ENCODE measurements at regions not wholly inside any gene's neighbourhood (a gene's known extent, or its start where the extent isn't known, plus 50 kb on each side); places are given as distances from the start of the nearest gene placed in this dataset.

DNA sequence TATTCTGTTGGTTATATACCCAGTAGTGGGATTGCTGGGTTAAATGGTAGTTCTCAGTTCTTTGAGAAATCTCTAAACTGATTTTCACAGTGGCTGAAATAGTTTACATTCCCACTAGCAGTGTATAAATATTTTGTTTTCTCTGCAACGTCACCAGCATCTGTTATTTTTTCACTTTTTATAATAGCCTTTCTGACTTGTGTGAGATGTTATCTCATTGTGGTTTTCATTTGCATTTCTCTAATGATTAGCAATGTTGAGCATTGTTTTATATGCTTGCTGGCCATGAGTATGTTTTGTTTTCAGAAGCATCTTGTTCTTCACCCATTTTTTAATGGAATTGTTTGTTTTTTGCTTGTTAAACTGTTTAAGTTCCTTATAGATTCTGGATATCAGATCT lies 612.7 kb upstream of the SGO1 start (continued):
- no peak for TF ChIP-seq NR3C1 (IDR thresholded peaks at IDR 0.05)
- no peak for TF ChIP-seq ZFP36 (IDR thresholded peaks at IDR 0.05; ENCODE audit: borderline replicate concordance, partially characterized antibody)
- no peak for TF ChIP-seq CBX2 (IDR thresholded peaks at IDR 0.05; ENCODE audit: borderline replicate concordance, low read depth)

DNA sequence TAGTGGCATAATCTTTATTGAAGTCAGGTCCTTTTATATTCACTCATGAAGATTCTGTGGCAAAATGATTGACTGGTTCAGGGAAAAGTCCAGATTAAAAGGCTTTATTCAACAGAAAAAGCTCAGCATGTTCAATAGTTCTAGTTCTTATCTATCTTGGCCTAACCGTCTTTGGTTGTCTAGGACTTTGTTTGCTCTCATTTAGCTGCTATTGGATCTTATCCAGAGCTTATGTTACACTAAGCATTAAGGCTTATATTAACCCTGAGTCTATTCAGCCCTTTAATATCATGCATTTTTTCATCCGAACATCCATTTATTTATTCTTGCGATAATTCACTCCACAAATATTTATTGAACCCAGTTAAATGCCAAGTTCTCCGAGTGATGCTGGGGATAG lies 601.0 kb upstream of the SGO1 start:
- DNase-seq (ENCODE audit: low read depth in 1 of 2, low spot score in 1 of 2) = no peak
- 5% methylated on average over 4 of the region's 4 CpGs for WGBS (ENCODE audit: missing lambda C conversion rate)
- H3K27ac ChIP-seq = no peak overlapping the region
- CTCF ChIA-PET = no interaction called here
- H3K4me2 ChIP-seq = no peak overlapping the region
- no peak for ATAC-seq
- H3K4me3 ChIP-seq = no peak overlapping the region
- no peaks in the 10 kb centered on the region for H3K9me3 ChIP-seq
- TF ChIP-seq, protein P1, sequence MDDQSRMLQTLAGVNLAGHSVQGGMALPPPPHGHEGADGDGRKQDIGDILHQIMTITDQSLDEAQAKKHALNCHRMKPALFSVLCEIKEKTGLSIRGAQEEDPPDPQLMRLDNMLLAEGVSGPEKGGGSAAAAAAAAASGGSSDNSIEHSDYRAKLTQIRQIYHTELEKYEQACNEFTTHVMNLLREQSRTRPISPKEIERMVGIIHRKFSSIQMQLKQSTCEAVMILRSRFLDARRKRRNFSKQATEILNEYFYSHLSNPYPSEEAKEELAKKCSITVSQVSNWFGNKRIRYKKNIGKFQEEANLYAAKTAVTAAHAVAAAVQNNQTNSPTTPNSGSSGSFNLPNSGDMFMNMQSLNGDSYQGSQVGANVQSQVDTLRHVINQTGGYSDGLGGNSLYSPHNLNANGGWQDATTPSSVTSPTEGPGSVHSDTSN (IDR thresholded peaks at IDR 0.05) = no peak
- TF ChIP-seq HEYL (CRISPR knock-in tag; IDR thresholded peaks at IDR 0.05) (no peak), SMC3 (IDR thresholded peaks at IDR 0.05) (no peak), MAFK (IDR thresholded peaks at IDR 0.05; ENCODE audit: partially characterized antibody) (no peak), EHF (CRISPR knock-in tag; IDR thresholded peaks at IDR 0.05) (no peak), CEBPB (IDR thresholded peaks at IDR 0.05) (no peak), MAZ (IDR thresholded peaks at IDR 0.05; ENCODE audit: borderline replicate concordance, low read depth, low read length) (no peak), HDAC2 (IDR thresholded peaks at IDR 0.05) (no peak), HOXA7 (CRISPR knock-in tag; IDR thresholded peaks at IDR 0.05) (no peak), KDM1A (IDR thresholded peaks at IDR 0.05; ENCODE audit: low read depth) (no peak), NR3C1 (IDR thresholded peaks at IDR 0.05) (no peak), TFCP2L1 (CRISPR knock-in tag; IDR thresholded peaks at IDR 0.05) (no peak), CBX2 (IDR thresholded peaks at IDR 0.05; ENCODE audit: borderline replicate concordance, low read depth) (no peak), CHD4 (IDR thresholded peaks at IDR 0.05; ENCODE audit: borderline replicate concordance) (no peak), CBX8 (IDR thresholded peaks at IDR 0.05) (no peak)
- TF ChIP-seq, protein P2, sequence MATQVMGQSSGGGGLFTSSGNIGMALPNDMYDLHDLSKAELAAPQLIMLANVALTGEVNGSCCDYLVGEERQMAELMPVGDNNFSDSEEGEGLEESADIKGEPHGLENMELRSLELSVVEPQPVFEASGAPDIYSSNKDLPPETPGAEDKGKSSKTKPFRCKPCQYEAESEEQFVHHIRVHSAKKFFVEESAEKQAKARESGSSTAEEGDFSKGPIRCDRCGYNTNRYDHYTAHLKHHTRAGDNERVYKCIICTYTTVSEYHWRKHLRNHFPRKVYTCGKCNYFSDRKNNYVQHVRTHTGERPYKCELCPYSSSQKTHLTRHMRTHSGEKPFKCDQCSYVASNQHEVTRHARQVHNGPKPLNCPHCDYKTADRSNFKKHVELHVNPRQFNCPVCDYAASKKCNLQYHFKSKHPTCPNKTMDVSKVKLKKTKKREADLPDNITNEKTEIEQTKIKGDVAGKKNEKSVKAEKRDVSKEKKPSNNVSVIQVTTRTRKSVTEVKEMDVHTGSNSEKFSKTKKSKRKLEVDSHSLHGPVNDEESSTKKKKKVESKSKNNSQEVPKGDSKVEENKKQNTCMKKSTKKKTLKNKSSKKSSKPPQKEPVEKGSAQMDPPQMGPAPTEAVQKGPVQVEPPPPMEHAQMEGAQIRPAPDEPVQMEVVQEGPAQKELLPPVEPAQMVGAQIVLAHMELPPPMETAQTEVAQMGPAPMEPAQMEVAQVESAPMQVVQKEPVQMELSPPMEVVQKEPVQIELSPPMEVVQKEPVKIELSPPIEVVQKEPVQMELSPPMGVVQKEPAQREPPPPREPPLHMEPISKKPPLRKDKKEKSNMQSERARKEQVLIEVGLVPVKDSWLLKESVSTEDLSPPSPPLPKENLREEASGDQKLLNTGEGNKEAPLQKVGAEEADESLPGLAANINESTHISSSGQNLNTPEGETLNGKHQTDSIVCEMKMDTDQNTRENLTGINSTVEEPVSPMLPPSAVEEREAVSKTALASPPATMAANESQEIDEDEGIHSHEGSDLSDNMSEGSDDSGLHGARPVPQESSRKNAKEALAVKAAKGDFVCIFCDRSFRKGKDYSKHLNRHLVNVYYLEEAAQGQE (IDR thresholded peaks at IDR 0.05) = no peak
- TF ChIP-seq, protein P3, sequence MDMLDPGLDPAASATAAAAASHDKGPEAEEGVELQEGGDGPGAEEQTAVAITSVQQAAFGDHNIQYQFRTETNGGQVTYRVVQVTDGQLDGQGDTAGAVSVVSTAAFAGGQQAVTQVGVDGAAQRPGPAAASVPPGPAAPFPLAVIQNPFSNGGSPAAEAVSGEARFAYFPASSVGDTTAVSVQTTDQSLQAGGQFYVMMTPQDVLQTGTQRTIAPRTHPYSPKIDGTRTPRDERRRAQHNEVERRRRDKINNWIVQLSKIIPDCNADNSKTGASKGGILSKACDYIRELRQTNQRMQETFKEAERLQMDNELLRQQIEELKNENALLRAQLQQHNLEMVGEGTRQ (IDR thresholded peaks at IDR 0.05) = no peak
- TF ChIP-seq, protein P4, sequence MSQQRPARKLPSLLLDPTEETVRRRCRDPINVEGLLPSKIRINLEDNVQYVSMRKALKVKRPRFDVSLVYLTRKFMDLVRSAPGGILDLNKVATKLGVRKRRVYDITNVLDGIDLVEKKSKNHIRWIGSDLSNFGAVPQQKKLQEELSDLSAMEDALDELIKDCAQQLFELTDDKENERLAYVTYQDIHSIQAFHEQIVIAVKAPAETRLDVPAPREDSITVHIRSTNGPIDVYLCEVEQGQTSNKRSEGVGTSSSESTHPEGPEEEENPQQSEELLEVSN (IDR thresholded peaks at IDR 0.05; ENCODE audit: borderline replicate concordance, low read depth) = no peak
- TF ChIP-seq, protein P5, sequence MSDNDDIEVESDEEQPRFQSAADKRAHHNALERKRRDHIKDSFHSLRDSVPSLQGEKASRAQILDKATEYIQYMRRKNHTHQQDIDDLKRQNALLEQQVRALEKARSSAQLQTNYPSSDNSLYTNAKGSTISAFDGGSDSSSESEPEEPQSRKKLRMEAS (IDR thresholded peaks at IDR 0.05) = no peak
- FAIRE-seq = no peak
- POLR2A ChIA-PET = no interaction called here
- H3K4me1 ChIP-seq = no peaks in the 10 kb centered on the region

DNA sequence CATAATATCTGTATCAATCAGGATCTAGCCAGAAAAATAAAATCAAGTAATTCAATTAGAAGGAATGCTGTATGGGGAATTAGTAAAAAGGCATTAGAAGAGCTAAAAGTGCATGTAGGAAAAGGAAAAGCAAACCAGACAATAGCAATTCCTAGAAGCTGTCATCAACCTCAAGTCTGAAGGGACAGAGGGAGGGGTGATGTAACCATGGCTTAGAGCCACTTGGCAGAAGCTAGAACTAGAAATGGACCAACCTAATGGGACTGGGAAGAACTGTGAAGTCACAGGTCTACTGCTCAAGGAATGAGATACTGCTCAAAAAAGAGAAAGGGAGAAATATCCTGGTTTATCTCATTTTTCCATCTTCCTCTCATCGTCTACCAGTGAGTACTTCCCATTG lies 590.7 kb upstream of the SGO1 start:
- Histone ChIP-seq H3K4me2 (no peak overlapping the region), H3K4me1 (no peaks in the 10 kb centered on the region), H3K4me3 (no peak overlapping the region), H3K9me3 (peaks cover 2% of the 10 kb centered on the region; the same call in 1 of the 3 replicates), H3K27ac (no peak overlapping the region)
- FAIRE-seq (no peak), DNase-seq (ENCODE audit: low read depth in 1 of 2, low spot score in 1 of 2) (no peak), ATAC-seq (no peak)
- ChIA-PET POLR2A (no interaction called here), CTCF (no interaction called here)
- TF ChIP-seq ESRRA (IDR thresholded peaks at IDR 0.05; ENCODE audit: borderline replicate concordance, low read length) = no peak
- TF ChIP-seq CHD2 (IDR thresholded peaks at IDR 0.05; ENCODE audit: low read length, partially characterized antibody) = no peak
- no peak for TF ChIP-seq ZNF302 (CRISPR knock-in tag; IDR thresholded peaks at IDR 0.05)
- TF ChIP-seq HOXB5 (CRISPR knock-in tag; IDR thresholded peaks at IDR 0.05) = no peak
- no peak for TF ChIP-seq FOSL2 (IDR thresholded peaks at IDR 0.05)
- no peak for TF ChIP-seq FOSL2 (CRISPR knock-in tag; IDR thresholded peaks at IDR 0.05)
- TF ChIP-seq MAZ (IDR thresholded peaks at IDR 0.05; ENCODE audit: borderline replicate concordance, low read depth, low read length) = no peak
- no peak for TF ChIP-seq EP300 (IDR thresholded peaks at IDR 0.05)
- no peak for TF ChIP-seq POLR2A (IDR thresholded peaks at IDR 0.05; ENCODE audit: low read length)
- TF ChIP-seq NR3C1 (IDR thresholded peaks at IDR 0.05) = no peak
- no peak for TF ChIP-seq TFCP2L1 (CRISPR knock-in tag; IDR thresholded peaks at IDR 0.05)
- TF ChIP-seq, protein P1 (IDR thresholded peaks at IDR 0.05) = no peak
- WGBS (ENCODE audit: missing lambda C conversion rate) = 7% methylated on average over 1 of the region's 1 CpG

Measured in A549 (cell line).